ENCODE measurements at regions not wholly inside any gene's neighbourhood (a gene's known extent, or its start where the extent isn't known, plus 50 kb on each side); places are given as distances from the start of the nearest gene placed in this dataset.

DNA sequence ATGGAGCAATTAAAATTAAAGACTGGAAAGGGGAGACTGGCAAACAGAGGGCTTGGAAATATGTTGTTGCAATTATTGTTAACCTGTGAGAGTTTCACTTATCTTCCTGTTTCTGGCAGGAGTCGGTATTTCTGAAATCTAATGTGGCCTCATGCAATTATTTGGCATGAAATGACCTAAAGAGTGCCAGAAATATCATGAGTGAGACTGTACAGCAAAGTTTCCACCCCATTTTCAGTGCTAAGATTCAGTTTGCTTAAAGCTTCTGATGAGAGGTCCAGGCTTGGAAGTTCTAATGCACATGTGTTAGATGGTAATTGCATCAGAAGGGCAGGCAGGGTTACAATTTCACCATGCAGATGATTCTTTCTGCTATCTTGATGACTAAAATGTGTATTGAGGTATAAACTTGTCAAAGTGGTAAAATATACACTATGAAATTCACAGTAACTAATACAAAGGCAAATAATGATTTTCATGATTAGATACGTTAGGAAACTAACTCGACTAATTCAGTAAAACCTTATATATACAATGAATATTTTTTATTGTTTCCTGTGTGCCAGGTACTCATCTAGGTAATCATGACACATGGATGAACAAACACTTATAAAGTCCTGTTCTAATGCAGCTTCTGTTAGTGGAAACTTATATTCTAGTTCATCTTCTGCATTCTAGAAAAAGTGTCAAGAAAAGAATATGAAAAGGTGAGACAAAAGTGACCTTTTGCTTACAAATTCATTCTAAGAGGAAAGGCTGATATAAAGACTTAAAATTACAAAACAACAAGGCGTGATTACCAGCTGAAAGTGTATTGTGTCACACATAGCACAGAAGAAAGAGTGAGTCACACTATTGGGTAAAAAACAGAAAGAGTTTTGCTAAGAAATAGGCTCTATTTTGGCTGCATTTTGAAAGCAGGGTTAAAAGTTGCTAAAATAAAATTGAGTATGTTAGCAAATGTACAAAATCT, 533.4 kb upstream of the SEMA3D start:
- TF ChIP-seq, protein P1, sequence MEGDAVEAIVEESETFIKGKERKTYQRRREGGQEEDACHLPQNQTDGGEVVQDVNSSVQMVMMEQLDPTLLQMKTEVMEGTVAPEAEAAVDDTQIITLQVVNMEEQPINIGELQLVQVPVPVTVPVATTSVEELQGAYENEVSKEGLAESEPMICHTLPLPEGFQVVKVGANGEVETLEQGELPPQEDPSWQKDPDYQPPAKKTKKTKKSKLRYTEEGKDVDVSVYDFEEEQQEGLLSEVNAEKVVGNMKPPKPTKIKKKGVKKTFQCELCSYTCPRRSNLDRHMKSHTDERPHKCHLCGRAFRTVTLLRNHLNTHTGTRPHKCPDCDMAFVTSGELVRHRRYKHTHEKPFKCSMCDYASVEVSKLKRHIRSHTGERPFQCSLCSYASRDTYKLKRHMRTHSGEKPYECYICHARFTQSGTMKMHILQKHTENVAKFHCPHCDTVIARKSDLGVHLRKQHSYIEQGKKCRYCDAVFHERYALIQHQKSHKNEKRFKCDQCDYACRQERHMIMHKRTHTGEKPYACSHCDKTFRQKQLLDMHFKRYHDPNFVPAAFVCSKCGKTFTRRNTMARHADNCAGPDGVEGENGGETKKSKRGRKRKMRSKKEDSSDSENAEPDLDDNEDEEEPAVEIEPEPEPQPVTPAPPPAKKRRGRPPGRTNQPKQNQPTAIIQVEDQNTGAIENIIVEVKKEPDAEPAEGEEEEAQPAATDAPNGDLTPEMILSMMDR (IDR thresholded peaks at IDR 0.05 in 8 of 11, conservative IDR thresholded peaks at IDR 0.05 in 3 of 11): no peak
- TF ChIP-seq POLR2AphosphoS5 (IDR thresholded peaks at IDR 0.05) (no peak), POLR2A (IDR thresholded peaks at IDR 0.05) (no peak)

Measured in spleen (tissue), 7 donors.